ENCODE measurements at regions not wholly inside any gene's neighbourhood (a gene's known extent, or its start where the extent isn't known, plus 50 kb on each side); places are given as distances from the start of the nearest gene placed in this dataset.

GRCh38 chr5:26323794-26324193 lies 714.6 kb downstream of the CDH9 start:
- TF ChIP-seq CTCF (IDR thresholded peaks at IDR 0.05; ENCODE audit: low read depth, low read length) (no peak), POLR2A (IDR thresholded peaks at IDR 0.05; ENCODE audit: extremely low read depth, insufficient read length) (no peak)

Measured in NB4 (cell line).